ENCODE measurements at regions not wholly inside any gene's neighbourhood (a gene's known extent, or its start where the extent isn't known, plus 50 kb on each side); places are given as distances from the start of the nearest gene placed in this dataset.

- no peak for DNase-seq (ENCODE audit: unreplicated experiment)
- intact Hi-C loops (cut with micrococcal nuclease): no loop called here
- no peaks in the 10 kb centered on the region for H3K36me3 Mint-ChIP-seq (ENCODE audit: insufficient read depth, unreplicated experiment)
- TF ChIP-seq, protein P1, sequence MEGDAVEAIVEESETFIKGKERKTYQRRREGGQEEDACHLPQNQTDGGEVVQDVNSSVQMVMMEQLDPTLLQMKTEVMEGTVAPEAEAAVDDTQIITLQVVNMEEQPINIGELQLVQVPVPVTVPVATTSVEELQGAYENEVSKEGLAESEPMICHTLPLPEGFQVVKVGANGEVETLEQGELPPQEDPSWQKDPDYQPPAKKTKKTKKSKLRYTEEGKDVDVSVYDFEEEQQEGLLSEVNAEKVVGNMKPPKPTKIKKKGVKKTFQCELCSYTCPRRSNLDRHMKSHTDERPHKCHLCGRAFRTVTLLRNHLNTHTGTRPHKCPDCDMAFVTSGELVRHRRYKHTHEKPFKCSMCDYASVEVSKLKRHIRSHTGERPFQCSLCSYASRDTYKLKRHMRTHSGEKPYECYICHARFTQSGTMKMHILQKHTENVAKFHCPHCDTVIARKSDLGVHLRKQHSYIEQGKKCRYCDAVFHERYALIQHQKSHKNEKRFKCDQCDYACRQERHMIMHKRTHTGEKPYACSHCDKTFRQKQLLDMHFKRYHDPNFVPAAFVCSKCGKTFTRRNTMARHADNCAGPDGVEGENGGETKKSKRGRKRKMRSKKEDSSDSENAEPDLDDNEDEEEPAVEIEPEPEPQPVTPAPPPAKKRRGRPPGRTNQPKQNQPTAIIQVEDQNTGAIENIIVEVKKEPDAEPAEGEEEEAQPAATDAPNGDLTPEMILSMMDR (IDR thresholded peaks at IDR 0.05; ENCODE audit: unreplicated experiment): no peak
- H3K27me3 Mint-ChIP-seq (ENCODE audit: insufficient read depth, unreplicated experiment): peaks cover 9% of the 10 kb centered on the region
- ChIA-PET CTCF (interaction anchor here (0.7 kb wide), 1 partner anchor 139 kb away, joined by 3 read pairs; no protein-coding TSS in a partner anchor), POLR2A (no interaction called here)
- H3K4me1 Mint-ChIP-seq (ENCODE audit: insufficient read depth, unreplicated experiment): no peaks in the 10 kb centered on the region
- peaks cover 7% of the 10 kb centered on the region for H3K9me3 Mint-ChIP-seq (ENCODE audit: unreplicated experiment)
- H3K27ac Mint-ChIP-seq (ENCODE audit: low read depth, unreplicated experiment): no peak overlapping the region
- no peak overlapping the region for H3K4me3 Mint-ChIP-seq (ENCODE audit: unreplicated experiment)
- BruUV-seq (replicated peaks): no TSS peak
Measured at GRCh38 chr7:41567031-41567730, 135.7 kb downstream of the INHBA start.

DNA sequence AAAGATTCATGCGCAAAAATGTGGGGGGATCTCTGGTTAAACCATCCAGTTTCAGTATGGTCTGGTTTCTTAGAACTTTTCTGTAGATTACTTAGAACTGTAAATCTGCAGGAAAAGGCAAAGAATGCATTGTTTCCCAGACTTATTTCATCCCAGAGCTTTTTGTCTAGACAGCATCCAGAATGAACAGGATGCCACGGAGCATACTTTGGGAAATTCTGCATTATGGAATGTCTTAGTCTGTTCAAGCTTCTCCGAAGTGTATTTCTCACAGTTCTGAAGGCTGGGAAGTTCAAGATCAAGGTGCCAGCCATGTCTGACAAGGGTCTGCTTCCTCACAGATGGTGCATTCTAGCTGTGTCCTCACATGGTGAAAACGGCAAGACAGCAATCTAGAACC, 136.3 kb downstream of the INHBA start:
- H3K27me3 Mint-ChIP-seq (ENCODE audit: insufficient read depth, unreplicated experiment): peaks cover 11% of the 10 kb centered on the region
- TF ChIP-seq, protein P1 (IDR thresholded peaks at IDR 0.05; ENCODE audit: unreplicated experiment): no peak
- intact Hi-C loops (cut with micrococcal nuclease): no loop called here
- no TSS peak for BruUV-seq (replicated peaks)
- POLR2A ChIA-PET: interaction anchor here (0.6 kb wide), 1 partner anchor 121 kb away, joined by 3 read pairs; no protein-coding TSS in a partner anchor
- DNase-seq (ENCODE audit: unreplicated experiment): no peak
- H3K9me3 Mint-ChIP-seq (ENCODE audit: unreplicated experiment): peaks cover 7% of the 10 kb centered on the region
- H3K27ac Mint-ChIP-seq (ENCODE audit: low read depth, unreplicated experiment): no peak overlapping the region
- CTCF ChIA-PET: no interaction called here
- H3K4me1 Mint-ChIP-seq (ENCODE audit: insufficient read depth, unreplicated experiment): no peaks in the 10 kb centered on the region
- H3K36me3 Mint-ChIP-seq (ENCODE audit: insufficient read depth, unreplicated experiment): no peaks in the 10 kb centered on the region
- H3K4me3 Mint-ChIP-seq (ENCODE audit: unreplicated experiment): no peak overlapping the region

GRCh38 chr7:41565655-41566054, 137.2 kb downstream of the INHBA start:
- Mint-ChIP-seq H3K9me3 (ENCODE audit: unreplicated experiment) (peaks cover 7% of the 10 kb centered on the region), H3K36me3 (ENCODE audit: insufficient read depth, unreplicated experiment) (no peaks in the 10 kb centered on the region), H3K27ac (ENCODE audit: low read depth, unreplicated experiment) (no peak overlapping the region), H3K27me3 (ENCODE audit: insufficient read depth, unreplicated experiment) (peaks cover 11% of the 10 kb centered on the region), H3K4me1 (ENCODE audit: insufficient read depth, unreplicated experiment) (no peaks in the 10 kb centered on the region), H3K4me3 (ENCODE audit: unreplicated experiment) (no peak overlapping the region)
- CTCF ChIA-PET: no interaction called here
- BruUV-seq (replicated peaks): no TSS peak
- POLR2A ChIA-PET: no interaction called here
- TF ChIP-seq, protein P1 (IDR thresholded peaks at IDR 0.05; ENCODE audit: unreplicated experiment): no peak
- DNase-seq (ENCODE audit: unreplicated experiment): no peak
- intact Hi-C loops (cut with micrococcal nuclease): no loop called here

- intact Hi-C loops (cut with micrococcal nuclease): no loop called here
- no peak for DNase-seq (ENCODE audit: unreplicated experiment)
- Mint-ChIP-seq H3K9me3 (ENCODE audit: unreplicated experiment) (peaks cover 7% of the 10 kb centered on the region), H3K4me3 (ENCODE audit: unreplicated experiment) (no peak overlapping the region), H3K4me1 (ENCODE audit: insufficient read depth, unreplicated experiment) (no peaks in the 10 kb centered on the region), H3K27me3 (ENCODE audit: insufficient read depth, unreplicated experiment) (peaks cover 11% of the 10 kb centered on the region), H3K27ac (ENCODE audit: low read depth, unreplicated experiment) (no peak overlapping the region), H3K36me3 (ENCODE audit: insufficient read depth, unreplicated experiment) (no peaks in the 10 kb centered on the region)
- ChIA-PET POLR2A (no interaction called here), CTCF (no interaction called here)
- TF ChIP-seq, protein P1 (IDR thresholded peaks at IDR 0.05; ENCODE audit: unreplicated experiment): no peak
- no TSS peak for BruUV-seq (replicated peaks)
Measured at GRCh38 chr7:41559426-41559825, 143.5 kb downstream of the INHBA start.

Measured in MCF 10A (cell line).